ENCODE measurements at regions not wholly inside any gene's neighbourhood (a gene's known extent, or its start where the extent isn't known, plus 50 kb on each side); places are given as distances from the start of the nearest gene placed in this dataset.

DNA sequence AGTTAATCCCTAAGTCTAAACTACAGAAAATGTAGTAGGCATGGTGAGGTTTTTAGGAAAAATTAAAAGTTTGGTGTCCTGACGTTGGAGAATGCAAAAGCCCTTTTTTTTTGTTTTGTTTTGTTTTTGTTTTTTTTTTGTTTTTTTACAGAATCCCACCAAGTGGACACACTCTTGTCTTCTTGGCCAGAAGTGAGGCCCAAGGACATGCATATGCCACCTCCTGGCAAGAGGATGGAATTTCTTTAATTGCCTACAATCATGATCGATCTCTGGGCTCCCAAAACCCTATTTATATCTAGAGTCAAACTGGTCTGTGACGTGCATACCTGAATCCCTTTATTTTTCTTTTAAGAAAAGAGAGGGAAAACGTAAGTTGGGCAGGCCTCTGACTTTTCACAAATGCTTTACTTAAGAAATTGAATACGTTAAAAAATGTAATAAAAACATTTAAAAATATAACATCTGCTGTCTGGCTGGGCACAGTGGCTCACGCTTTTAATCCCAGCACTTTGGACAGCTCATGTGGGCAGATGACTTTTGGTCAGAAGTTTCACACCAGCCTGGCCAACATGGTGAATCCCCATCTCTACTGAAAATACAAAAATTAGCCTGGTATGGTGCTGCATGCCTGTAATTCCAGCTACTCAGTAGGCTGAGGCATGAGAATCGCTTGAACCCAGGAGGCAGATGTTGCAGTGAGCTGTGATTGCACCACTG lies 502.7 kb downstream of the CBLN2 start:
- FAIRE-seq, result no peak
- 12% methylated on average over 7 of the region's 7 CpGs for WGBS (ENCODE audit: missing lambda C conversion rate)
- H3K27ac ChIP-seq, result no peak overlapping the region
- H3K4me2 ChIP-seq, result no peak overlapping the region
- H3K9me3 ChIP-seq, result no peaks in the 10 kb centered on the region
- POLR2A ChIA-PET, result no interaction called here
- no peaks in the 10 kb centered on the region for H3K4me1 ChIP-seq
- no peak for ATAC-seq
- H3K4me3 ChIP-seq, result no peak overlapping the region
- CTCF ChIA-PET, result no interaction called here
- TF ChIP-seq, protein P1, sequence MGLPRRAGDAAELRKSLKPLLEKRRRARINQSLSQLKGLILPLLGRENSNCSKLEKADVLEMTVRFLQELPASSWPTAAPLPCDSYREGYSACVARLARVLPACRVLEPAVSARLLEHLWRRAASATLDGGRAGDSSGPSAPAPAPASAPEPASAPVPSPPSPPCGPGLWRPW (IDR thresholded peaks at IDR 0.05), result no peak
- TF ChIP-seq CBX8 (IDR thresholded peaks at IDR 0.05), result no peak
- no peak for DNase-seq (ENCODE audit: low read depth in 1 of 2, low spot score in 1 of 2)

DNA sequence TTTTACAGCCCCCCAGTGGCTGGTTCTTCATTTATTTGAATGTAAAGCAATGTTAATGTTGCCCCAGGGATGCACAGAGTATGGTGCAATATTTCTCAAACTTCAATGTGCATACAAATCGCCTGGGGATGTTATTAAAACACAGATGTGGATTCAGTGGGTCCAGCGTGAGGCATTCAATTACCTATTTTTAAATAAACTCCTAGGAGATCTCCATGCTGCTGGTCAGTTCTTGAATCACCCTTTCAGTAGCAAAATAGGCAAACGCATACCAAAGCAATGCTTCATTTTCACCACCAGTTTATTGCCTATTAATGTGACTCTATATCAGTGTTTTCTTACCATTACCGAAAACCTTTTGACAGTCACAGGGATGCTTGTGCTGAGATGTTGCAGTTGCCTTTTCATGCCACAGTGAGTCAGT lies 530.7 kb downstream of the CBLN2 start:
- no peaks in the 10 kb centered on the region for H3K9me3 ChIP-seq
- no peak overlapping the region for H3K4me2 ChIP-seq
- CTCF ChIA-PET, result no interaction called here
- POLR2A ChIA-PET, result no interaction called here
- H3K4me3 ChIP-seq, result no peak overlapping the region
- no peak overlapping the region for H3K27ac ChIP-seq
- TF ChIP-seq, protein P2, sequence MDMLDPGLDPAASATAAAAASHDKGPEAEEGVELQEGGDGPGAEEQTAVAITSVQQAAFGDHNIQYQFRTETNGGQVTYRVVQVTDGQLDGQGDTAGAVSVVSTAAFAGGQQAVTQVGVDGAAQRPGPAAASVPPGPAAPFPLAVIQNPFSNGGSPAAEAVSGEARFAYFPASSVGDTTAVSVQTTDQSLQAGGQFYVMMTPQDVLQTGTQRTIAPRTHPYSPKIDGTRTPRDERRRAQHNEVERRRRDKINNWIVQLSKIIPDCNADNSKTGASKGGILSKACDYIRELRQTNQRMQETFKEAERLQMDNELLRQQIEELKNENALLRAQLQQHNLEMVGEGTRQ (IDR thresholded peaks at IDR 0.05), result no peak
- TF ChIP-seq HOXB5 (CRISPR knock-in tag; IDR thresholded peaks at IDR 0.05), result no peak
- no peak for TF ChIP-seq EHMT2 (IDR thresholded peaks at IDR 0.05; ENCODE audit: low read depth)
- TF ChIP-seq, protein P3, sequence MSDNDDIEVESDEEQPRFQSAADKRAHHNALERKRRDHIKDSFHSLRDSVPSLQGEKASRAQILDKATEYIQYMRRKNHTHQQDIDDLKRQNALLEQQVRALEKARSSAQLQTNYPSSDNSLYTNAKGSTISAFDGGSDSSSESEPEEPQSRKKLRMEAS (IDR thresholded peaks at IDR 0.05), result no peak
- TF ChIP-seq KDM1A (IDR thresholded peaks at IDR 0.05; ENCODE audit: low read depth), result no peak
- TF ChIP-seq JUN (IDR thresholded peaks at IDR 0.05), result no peak
- no peak for TF ChIP-seq PHF8 (IDR thresholded peaks at IDR 0.05; ENCODE audit: borderline replicate concordance, low read depth)
- no peak for TF ChIP-seq CHD4 (IDR thresholded peaks at IDR 0.05; ENCODE audit: borderline replicate concordance)
- TF ChIP-seq, protein P4, sequence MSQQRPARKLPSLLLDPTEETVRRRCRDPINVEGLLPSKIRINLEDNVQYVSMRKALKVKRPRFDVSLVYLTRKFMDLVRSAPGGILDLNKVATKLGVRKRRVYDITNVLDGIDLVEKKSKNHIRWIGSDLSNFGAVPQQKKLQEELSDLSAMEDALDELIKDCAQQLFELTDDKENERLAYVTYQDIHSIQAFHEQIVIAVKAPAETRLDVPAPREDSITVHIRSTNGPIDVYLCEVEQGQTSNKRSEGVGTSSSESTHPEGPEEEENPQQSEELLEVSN (IDR thresholded peaks at IDR 0.05; ENCODE audit: borderline replicate concordance, low read depth), result no peak
- TF ChIP-seq ZC3H11A (IDR thresholded peaks at IDR 0.05), result no peak
- no peak for TF ChIP-seq MAZ (IDR thresholded peaks at IDR 0.05; ENCODE audit: borderline replicate concordance, low read depth, low read length)
- no peak for TF ChIP-seq CBX8 (IDR thresholded peaks at IDR 0.05)
- no peak for TF ChIP-seq RNF2 (IDR thresholded peaks at IDR 0.05; ENCODE audit: borderline replicate concordance, low read depth)
- no peak for TF ChIP-seq HDAC2 (IDR thresholded peaks at IDR 0.05)
- TF ChIP-seq ZSCAN20 (CRISPR knock-in tag; IDR thresholded peaks at IDR 0.05), result no peak
- no peak for TF ChIP-seq NPAS2 (CRISPR knock-in tag; IDR thresholded peaks at IDR 0.05; ENCODE audit: borderline replicate concordance)
- no peak for FAIRE-seq
- ATAC-seq, result no peak
- H3K4me1 ChIP-seq, result no peaks in the 10 kb centered on the region
- DNase-seq (ENCODE audit: low read depth in 1 of 2, low spot score in 1 of 2), result no peak
- WGBS (ENCODE audit: missing lambda C conversion rate), result 28% methylated on average over 4 of the region's 4 CpGs

DNA sequence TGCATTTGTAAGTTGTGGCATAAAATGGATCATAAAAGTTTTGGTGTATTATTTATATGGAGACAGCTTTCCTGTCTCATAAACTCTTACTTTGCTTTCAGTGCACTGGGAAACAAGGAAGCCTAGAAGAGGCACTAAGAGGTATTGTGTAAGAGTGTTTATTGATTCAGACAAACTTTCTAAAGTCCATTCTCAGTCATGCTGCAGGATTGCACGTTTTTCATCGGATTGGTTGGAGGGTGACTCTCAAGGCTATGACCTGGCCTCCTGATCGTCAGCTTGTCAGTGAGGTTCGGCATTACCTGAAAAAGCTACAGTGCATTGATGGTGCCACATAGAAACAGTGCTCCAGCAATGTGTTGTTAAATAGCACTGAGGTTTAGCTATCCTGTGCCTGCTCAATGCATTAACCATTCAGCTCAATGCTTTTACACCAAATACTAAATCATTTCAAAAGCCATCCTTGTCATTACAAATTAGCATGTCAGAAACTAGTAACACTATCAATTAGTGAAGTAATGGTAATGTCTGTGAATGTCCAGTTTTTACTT lies 545.5 kb downstream of the CBLN2 start:
- H3K4me1 ChIP-seq, result no peaks in the 10 kb centered on the region
- ATAC-seq (no peak), FAIRE-seq (no peak), DNase-seq (ENCODE audit: low read depth in 1 of 2, low spot score in 1 of 2) (peak in 1 of 2 experiments; percentile 4)
- no peak overlapping the region for H3K27ac ChIP-seq
- TF ChIP-seq, protein P5, sequence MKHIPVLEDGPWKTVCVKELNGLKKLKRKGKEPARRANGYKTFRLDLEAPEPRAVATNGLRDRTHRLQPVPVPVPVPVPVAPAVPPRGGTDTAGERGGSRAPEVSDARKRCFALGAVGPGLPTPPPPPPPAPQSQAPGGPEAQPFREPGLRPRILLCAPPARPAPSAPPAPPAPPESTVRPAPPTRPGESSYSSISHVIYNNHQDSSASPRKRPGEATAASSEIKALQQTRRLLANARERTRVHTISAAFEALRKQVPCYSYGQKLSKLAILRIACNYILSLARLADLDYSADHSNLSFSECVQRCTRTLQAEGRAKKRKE (CRISPR knock-in tag; IDR thresholded peaks at IDR 0.05; ENCODE audit: low read depth), result no peak
- TF ChIP-seq TFCP2L1 (CRISPR knock-in tag; IDR thresholded peaks at IDR 0.05) (no peak), ZC3H11A (IDR thresholded peaks at IDR 0.05) (no peak), KDM5A (IDR thresholded peaks at IDR 0.05) (no peak), SREBF2 (IDR thresholded peaks at IDR 0.05) (no peak), ZNF302 (CRISPR knock-in tag; IDR thresholded peaks at IDR 0.05) (no peak), HOXB13 (CRISPR knock-in tag; IDR thresholded peaks at IDR 0.05; ENCODE audit: low read depth) (no peak), BHLHE40 (IDR thresholded peaks at IDR 0.05; ENCODE audit: low read depth, low read length) (no peak), EP300 (IDR thresholded peaks at IDR 0.05) (no peak)
- TF ChIP-seq, protein P3 (IDR thresholded peaks at IDR 0.05), result no peak
- TF ChIP-seq, protein P6, sequence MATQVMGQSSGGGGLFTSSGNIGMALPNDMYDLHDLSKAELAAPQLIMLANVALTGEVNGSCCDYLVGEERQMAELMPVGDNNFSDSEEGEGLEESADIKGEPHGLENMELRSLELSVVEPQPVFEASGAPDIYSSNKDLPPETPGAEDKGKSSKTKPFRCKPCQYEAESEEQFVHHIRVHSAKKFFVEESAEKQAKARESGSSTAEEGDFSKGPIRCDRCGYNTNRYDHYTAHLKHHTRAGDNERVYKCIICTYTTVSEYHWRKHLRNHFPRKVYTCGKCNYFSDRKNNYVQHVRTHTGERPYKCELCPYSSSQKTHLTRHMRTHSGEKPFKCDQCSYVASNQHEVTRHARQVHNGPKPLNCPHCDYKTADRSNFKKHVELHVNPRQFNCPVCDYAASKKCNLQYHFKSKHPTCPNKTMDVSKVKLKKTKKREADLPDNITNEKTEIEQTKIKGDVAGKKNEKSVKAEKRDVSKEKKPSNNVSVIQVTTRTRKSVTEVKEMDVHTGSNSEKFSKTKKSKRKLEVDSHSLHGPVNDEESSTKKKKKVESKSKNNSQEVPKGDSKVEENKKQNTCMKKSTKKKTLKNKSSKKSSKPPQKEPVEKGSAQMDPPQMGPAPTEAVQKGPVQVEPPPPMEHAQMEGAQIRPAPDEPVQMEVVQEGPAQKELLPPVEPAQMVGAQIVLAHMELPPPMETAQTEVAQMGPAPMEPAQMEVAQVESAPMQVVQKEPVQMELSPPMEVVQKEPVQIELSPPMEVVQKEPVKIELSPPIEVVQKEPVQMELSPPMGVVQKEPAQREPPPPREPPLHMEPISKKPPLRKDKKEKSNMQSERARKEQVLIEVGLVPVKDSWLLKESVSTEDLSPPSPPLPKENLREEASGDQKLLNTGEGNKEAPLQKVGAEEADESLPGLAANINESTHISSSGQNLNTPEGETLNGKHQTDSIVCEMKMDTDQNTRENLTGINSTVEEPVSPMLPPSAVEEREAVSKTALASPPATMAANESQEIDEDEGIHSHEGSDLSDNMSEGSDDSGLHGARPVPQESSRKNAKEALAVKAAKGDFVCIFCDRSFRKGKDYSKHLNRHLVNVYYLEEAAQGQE (IDR thresholded peaks at IDR 0.05), result no peak
- TF ChIP-seq, protein P2 (IDR thresholded peaks at IDR 0.05), result no peak
- 7% methylated on average over 4 of the region's 4 CpGs for WGBS (ENCODE audit: missing lambda C conversion rate)
- CTCF ChIA-PET, result no interaction called here
- no peak overlapping the region for H3K4me2 ChIP-seq
- POLR2A ChIA-PET, result no interaction called here
- no peaks in the 10 kb centered on the region for H3K9me3 ChIP-seq
- no peak overlapping the region for H3K4me3 ChIP-seq
